CD14-positive monocyte (primary cell): ENCODE measurements at regions not wholly inside any gene's neighbourhood (a gene's known extent, or its start where the extent isn't known, plus 50 kb on each side); places are given as distances from the start of the nearest gene placed in this dataset.
A peak's percentile ranks its signal among the peaks of the same experiment; 100 is the strongest.

ENCODE experiments used
- DNase-seq, 3 donors: peaks; one replicate each; pipeline ENCODE4 v3.0.0-alpha.2; 2011 to 2022
- H2AFZ ChIP-seq: 2 replicates; pipeline ENCODE4 v1.6.0; 2012; ENCODE audit warnings: mild to moderate bottlenecking, low read depth, low read length, inconsistent platforms; ENCODE audit not compliant: insufficient read depth, poor library complexity, severe bottlenecking
- H3K27ac ChIP-seq, 2 donors: 1 replicate in 1 of 2; 2 replicates in 1 of 2; pipeline ENCODE4 v1.5.1; 2012 to 2013; ENCODE audit warnings: low read length in 2 of 2, control low read depth in 1 of 2, inconsistent platforms in 1 of 2, low read depth in 1 of 2, mild to moderate bottlenecking in 1 of 2
- H3K27me3 ChIP-seq, 2 donors: one replicate each; pipeline versions ENCODE4 v1.6.0 to v1.6.1; 2011 to 2013; ENCODE audit warnings: low read length in 2 of 2; ENCODE audit not compliant: control insufficient read depth in 2 of 2, insufficient read depth in 2 of 2
- H3K36me3 ChIP-seq, 2 donors: replicated peaks in 1 of 2; 1 replicate in 1 of 2; 2 replicates in 1 of 2; pipeline versions ENCODE4 v1.5.1 to v1.6.1; 2012 to 2013; ENCODE audit warnings: low read length in 2 of 2, control low read depth in 1 of 2, inconsistent platforms in 1 of 2, mild to moderate bottlenecking in 1 of 2; ENCODE audit not compliant: insufficient read depth in 2 of 2, control insufficient read depth in 1 of 2
- H3K4me1 ChIP-seq, 2 donors: 1 replicate in 1 of 2; 2 replicates in 1 of 2; pipeline versions ENCODE4 v1.5.1 to v1.6.1; 2012 to 2013; ENCODE audit warnings: low read length in 2 of 2, control low read depth in 1 of 2, inconsistent platforms in 1 of 2, mild to moderate bottlenecking in 1 of 2, moderate library complexity in 1 of 2; ENCODE audit not compliant: insufficient read depth in 2 of 2, control insufficient read depth in 1 of 2
- H3K4me2 ChIP-seq: replicated peaks from 2 replicates; pipeline ENCODE3; 2012; ENCODE audit warnings: low read length, moderate library complexity, mild to moderate bottlenecking; ENCODE audit not compliant: poor library complexity, severe bottlenecking; ENCODE audit errors: extremely low read depth
- H3K4me3 ChIP-seq, 3 experiments: fragments of 200-600 bp in 1 of 3; sonication (generic) in 1 of 3; replicated peaks in 1 of 3; 1 replicate in 2 of 3; 2 replicates in 1 of 3; pipeline ENCODE4 v1.5.1; 2011 to 2013; ENCODE audit warnings: low read length in 3 of 3, mild to moderate bottlenecking in 3 of 3, control low read depth in 2 of 3, low read depth in 2 of 3, inconsistent platforms in 1 of 3, moderate library complexity in 1 of 3
- H3K79me2 ChIP-seq: 2 replicates; pipeline ENCODE4 v1.6.0; 2012; ENCODE audit warnings: mild to moderate bottlenecking, control low read depth, inconsistent platforms, low read length, moderate library complexity; ENCODE audit not compliant: insufficient read depth
- H3K9ac ChIP-seq: 2 replicates; pipeline ENCODE4 v1.6.0; 2017; ENCODE audit warnings: low read length, mild to moderate bottlenecking; ENCODE audit not compliant: insufficient read depth, poor library complexity, severe bottlenecking
- H3K9me3 ChIP-seq, 2 donors: replicated peaks in 1 of 2; 1 replicate in 1 of 2; 2 replicates in 1 of 2; pipeline versions ENCODE4 v1.5.1 to v1.6.1; 2012 to 2013; ENCODE audit warnings: low read length in 2 of 2, control low read depth in 1 of 2; ENCODE audit not compliant: control insufficient read depth in 1 of 2, insufficient read depth in 1 of 2
- H4K20me1 ChIP-seq: 2 replicates; pipeline ENCODE4 v1.6.0; 2012; ENCODE audit warnings: mild to moderate bottlenecking, low read length, control low read depth, moderate library complexity; ENCODE audit not compliant: insufficient read depth
- H3K27ac Mint-ChIP-seq, 7 donors: one replicate each; pipeline ENCODE4 v1.8.0; 2020; ENCODE audit warnings: mild to moderate bottlenecking in 7 of 7, mixed read lengths in 7 of 7, moderate library complexity in 6 of 7, inconsistent platforms in 2 of 7
- H3K27me3 Mint-ChIP-seq, 3 donors: one replicate each; pipeline ENCODE4 v1.8.0; 2021 to 2022; ENCODE audit warnings: low read depth in 3 of 3, mild to moderate bottlenecking in 3 of 3, mixed read lengths in 3 of 3, moderate library complexity in 3 of 3, inconsistent platforms in 1 of 3
- H3K36me3 Mint-ChIP-seq, 2 donors: one replicate each; pipeline ENCODE4 v1.8.0; 2020; ENCODE audit warnings: mixed read lengths in 2 of 2, inconsistent platforms in 1 of 2, mild to moderate bottlenecking in 1 of 2
- H3K4me1 Mint-ChIP-seq: one replicate; pipeline ENCODE4 v1.8.0; 2020; ENCODE audit warnings: mild to moderate bottlenecking, mixed read lengths
- H3K4me3 Mint-ChIP-seq, 2 donors: one replicate each; pipeline ENCODE4 v1.8.0; 2020; ENCODE audit warnings: mild to moderate bottlenecking in 2 of 2, mixed read lengths in 2 of 2, moderate library complexity in 1 of 2
- H3K9me3 Mint-ChIP-seq, 7 donors: one replicate each; pipeline ENCODE4 v1.8.0; 2020 to 2022; ENCODE audit warnings: mixed read lengths in 7 of 7, mild to moderate bottlenecking in 6 of 7, moderate library complexity in 6 of 7, inconsistent platforms in 2 of 7
- WGBS: methylation state at CpG from one replicate; pipeline ENCODE4 v1.1.5; 2013; ENCODE audit warnings: missing lambda C conversion rate; ENCODE audit not compliant: insufficient coverage; 5-methylcytosine and 5-hydroxymethylcytosine counted together
- intact Hi-C, 2 donors: fragments of 100-400 bp; cut with micrococcal nuclease; formaldehyde crosslinking; loops; one replicate each; pipeline versions ENCODE4 v1.15.0 to v1.15.1; 2023
- TF ChIP-seq, protein P1 (sequence below): fragments of 200-600 bp; IDR thresholded peaks from one replicate; pipeline ENCODE4 v1.8.0; 2022; ENCODE audit warnings: antibody characterized with exemption, mild to moderate bottlenecking

GRCh38 chr2:120555092-120555491 lies 180.6 kb upstream of the GLI2 start:
- peaks cover 7 to 12% (median 9%) of the 10 kb centered on the region in 3 donors for H3K27me3 Mint-ChIP-seq

DNA sequence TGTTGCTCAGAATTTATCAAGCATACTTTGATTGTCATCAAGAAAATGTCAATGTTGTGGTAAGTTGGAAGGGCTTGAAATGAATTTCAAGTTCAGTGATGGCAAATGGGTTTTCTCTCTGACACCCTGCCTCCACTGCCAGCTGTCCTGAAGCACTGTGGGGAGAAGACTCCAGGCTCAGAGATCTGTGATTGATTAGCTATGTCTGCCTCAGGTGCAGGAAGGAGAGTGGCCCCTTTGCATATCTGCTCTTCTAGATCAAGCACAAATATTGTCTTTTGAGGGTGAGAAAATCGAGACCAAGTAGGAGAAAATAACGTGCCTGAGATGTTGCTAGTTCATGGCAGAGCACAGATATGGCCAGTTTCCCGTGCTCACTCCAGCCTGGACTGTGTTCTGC lies 178.8 kb upstream of the GLI2 start:
- no peak overlapping the region for H3K9ac ChIP-seq
- Mint-ChIP-seq H3K27me3 (peaks cover 7 to 12% (median 11%) of the 10 kb centered on the region in 3 donors), H3K27ac (no peak overlapping the region), H3K36me3 (no peaks in the 10 kb centered on the region), H3K4me3 (no peak overlapping the region), H3K9me3 (peaks cover 0 to 2% (median 0%) of the 10 kb centered on the region in 7 donors), H3K4me1 (peaks cover 5% of the 10 kb centered on the region)
- H3K9me3 ChIP-seq = no peaks in the 10 kb centered on the region
- no peaks in the 10 kb centered on the region for H3K36me3 ChIP-seq
- TF ChIP-seq, protein P1, sequence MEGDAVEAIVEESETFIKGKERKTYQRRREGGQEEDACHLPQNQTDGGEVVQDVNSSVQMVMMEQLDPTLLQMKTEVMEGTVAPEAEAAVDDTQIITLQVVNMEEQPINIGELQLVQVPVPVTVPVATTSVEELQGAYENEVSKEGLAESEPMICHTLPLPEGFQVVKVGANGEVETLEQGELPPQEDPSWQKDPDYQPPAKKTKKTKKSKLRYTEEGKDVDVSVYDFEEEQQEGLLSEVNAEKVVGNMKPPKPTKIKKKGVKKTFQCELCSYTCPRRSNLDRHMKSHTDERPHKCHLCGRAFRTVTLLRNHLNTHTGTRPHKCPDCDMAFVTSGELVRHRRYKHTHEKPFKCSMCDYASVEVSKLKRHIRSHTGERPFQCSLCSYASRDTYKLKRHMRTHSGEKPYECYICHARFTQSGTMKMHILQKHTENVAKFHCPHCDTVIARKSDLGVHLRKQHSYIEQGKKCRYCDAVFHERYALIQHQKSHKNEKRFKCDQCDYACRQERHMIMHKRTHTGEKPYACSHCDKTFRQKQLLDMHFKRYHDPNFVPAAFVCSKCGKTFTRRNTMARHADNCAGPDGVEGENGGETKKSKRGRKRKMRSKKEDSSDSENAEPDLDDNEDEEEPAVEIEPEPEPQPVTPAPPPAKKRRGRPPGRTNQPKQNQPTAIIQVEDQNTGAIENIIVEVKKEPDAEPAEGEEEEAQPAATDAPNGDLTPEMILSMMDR = no peak
- no peak for DNase-seq
- no peaks in the 10 kb centered on the region for H3K27me3 ChIP-seq
- H3K4me3 ChIP-seq = no peak overlapping the region
- no peaks in the 10 kb centered on the region for H4K20me1 ChIP-seq
- 67% methylated on average over 3 of the region's 3 CpGs for WGBS
- no peak overlapping the region for H3K27ac ChIP-seq
- peaks cover under 1% of the 10 kb centered on the region in 2 donors for H3K4me1 ChIP-seq
- no peak overlapping the region for H3K4me2 ChIP-seq
- intact Hi-C loops = no loop called here
- H3K79me2 ChIP-seq = no peaks in the 10 kb centered on the region
- no peak overlapping the region for H2AFZ ChIP-seq

More at GRCh38 chr2:120555092-120555491, 180.6 kb upstream of the GLI2 start:
- H3K36me3 ChIP-seq = no peaks in the 10 kb centered on the region
- H3K4me2 ChIP-seq = no peak overlapping the region
- no peaks in the 10 kb centered on the region for H3K9me3 ChIP-seq
- H3K9ac ChIP-seq = no peak overlapping the region
- no peaks in the 10 kb centered on the region for H4K20me1 ChIP-seq
- intact Hi-C loops = no loop called here
- H3K4me3 ChIP-seq = no peak overlapping the region
- H3K4me1 ChIP-seq = peaks cover 4 to 6% of the 10 kb centered on the region in 2 donors
- Mint-ChIP-seq H3K9me3 (peaks cover 0 to 2% (median 0%) of the 10 kb centered on the region in 7 donors), H3K27ac (peak overlapping the region in 1 of 7 donors; percentile 36), H3K36me3 (no peaks in the 10 kb centered on the region), H3K4me1 (peaks cover 9% of the 10 kb centered on the region), H3K4me3 (no peak overlapping the region)
- no peak for DNase-seq
- H3K27me3 ChIP-seq = no peaks in the 10 kb centered on the region
- WGBS = 94% methylated on average over 2 of the region's 4 CpGs
- H2AFZ ChIP-seq = no peak overlapping the region
- TF ChIP-seq, protein P1 = no peak
- H3K79me2 ChIP-seq = no peaks in the 10 kb centered on the region
- no peak overlapping the region for H3K27ac ChIP-seq
